Omental fat pad (tissue), 3 donors: ENCODE measurements at regions not wholly inside any gene's neighbourhood (a gene's known extent, or its start where the extent isn't known, plus 50 kb on each side); places are given as distances from the start of the nearest gene placed in this dataset.
A peak's percentile ranks its signal among the peaks of the same experiment; 100 is the strongest.
"Not testable (repeated sequence)": the region's sequence is repeated elsewhere in the genome, so short reads cannot be mapped to it uniquely, and the experiment has no call there.

Experiments
- ATAC-seq: fragments of 150-250 bp; one replicate; pipeline ENCODE4 v1.9.1; 2016; ENCODE audit warnings: mild to moderate bottlenecking, moderate library complexity; ENCODE audit not compliant: low FRiP score
- DNase-seq: peaks from one replicate; pipeline ENCODE4 v3.0.0-alpha.2; 2019; ENCODE audit warnings: low spot score
- TF ChIP-seq, protein P1 (sequence below), 3 donors: fragments of 450-650 bp; IDR thresholded peaks; one replicate each; pipeline ENCODE4 v1.5.1; 2016 to 2017; ENCODE audit warnings: antibody characterized with exemption in 3 of 3, mild to moderate bottlenecking in 3 of 3, moderate library complexity in 2 of 3

- no peak for ATAC-seq
- TF ChIP-seq, protein P1, sequence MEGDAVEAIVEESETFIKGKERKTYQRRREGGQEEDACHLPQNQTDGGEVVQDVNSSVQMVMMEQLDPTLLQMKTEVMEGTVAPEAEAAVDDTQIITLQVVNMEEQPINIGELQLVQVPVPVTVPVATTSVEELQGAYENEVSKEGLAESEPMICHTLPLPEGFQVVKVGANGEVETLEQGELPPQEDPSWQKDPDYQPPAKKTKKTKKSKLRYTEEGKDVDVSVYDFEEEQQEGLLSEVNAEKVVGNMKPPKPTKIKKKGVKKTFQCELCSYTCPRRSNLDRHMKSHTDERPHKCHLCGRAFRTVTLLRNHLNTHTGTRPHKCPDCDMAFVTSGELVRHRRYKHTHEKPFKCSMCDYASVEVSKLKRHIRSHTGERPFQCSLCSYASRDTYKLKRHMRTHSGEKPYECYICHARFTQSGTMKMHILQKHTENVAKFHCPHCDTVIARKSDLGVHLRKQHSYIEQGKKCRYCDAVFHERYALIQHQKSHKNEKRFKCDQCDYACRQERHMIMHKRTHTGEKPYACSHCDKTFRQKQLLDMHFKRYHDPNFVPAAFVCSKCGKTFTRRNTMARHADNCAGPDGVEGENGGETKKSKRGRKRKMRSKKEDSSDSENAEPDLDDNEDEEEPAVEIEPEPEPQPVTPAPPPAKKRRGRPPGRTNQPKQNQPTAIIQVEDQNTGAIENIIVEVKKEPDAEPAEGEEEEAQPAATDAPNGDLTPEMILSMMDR (IDR thresholded peaks at IDR 0.05): no peak
- DNase-seq: no peak
These were observed 152.9 kb upstream of the MOCS2 start for GRCh38 chr5:53262348-53262970.

DNA sequence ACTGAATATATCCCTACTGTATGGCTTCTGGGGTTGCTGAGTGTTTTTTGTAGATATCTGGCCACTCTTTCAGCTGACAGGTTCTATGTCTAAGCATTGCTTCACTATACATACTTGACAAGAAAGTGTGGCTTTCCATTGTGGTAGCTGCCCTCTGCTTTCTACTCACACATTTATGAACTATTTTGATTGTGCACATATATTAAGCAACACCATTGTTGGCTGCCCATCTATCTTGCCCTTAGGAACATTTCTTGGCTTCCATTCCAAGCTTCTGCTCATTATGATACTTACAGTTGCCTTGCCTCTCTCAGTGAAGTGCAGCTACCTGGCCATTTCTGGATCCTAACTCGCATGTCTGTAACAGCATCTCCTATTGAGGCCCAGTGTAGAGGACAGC, 153.6 kb upstream of the MOCS2 start:
- TF ChIP-seq, protein P1 (IDR thresholded peaks at IDR 0.05): no peak
- DNase-seq (no peak), ATAC-seq (no peak)

DNA sequence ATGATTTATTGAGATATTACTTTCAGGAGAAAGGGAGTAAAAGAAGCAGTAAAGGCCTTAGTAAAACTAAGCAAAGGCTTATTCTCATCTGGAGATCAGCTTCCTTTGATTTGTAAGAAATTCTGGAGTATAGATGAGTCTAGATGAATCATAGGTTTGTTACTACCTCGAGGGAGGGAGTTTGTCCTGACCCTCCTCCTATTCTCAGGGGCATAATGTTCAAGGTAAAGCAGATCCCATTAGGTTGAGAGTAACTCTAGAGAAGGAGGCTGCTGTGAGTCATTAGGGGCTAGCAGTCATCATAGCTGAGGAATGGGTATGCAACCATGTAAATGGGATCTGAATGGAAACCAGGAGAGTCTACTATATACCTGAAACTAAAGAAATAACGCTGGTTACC, 155.5 kb upstream of the MOCS2 start:
- TF ChIP-seq, protein P1 (IDR thresholded peaks at IDR 0.05): no peak

DNA sequence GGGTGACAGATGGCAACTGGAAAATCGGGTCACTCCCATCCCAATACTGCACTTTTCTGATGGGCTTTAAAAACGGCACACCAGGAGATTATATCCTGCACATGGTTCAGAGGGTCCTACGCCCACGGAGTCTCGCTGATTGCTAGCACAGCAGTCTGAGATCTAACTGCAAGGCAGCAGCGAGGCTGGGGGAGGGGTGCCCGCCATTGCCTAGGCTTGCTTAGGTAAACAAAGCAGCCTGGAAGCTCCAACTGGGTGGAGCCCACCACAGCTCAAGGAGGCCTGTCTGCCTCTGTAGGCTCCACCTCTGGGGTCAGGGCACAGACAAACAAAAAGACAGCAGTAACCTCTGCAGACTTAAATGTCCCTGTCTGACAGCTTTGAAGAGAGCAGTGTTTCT, 158.7 kb upstream of the MOCS2 start:
- DNase-seq, ATAC-seq: not testable (repeated sequence)

More for the DNA sequence above, 155.5 kb upstream of the MOCS2 start:
- ATAC-seq (no peak), DNase-seq (no peak)

- ATAC-seq (no peak), DNase-seq (no peak)
- TF ChIP-seq, protein P1 (IDR thresholded peaks at IDR 0.05): no peak
These were observed 166.1 kb upstream of the MOCS2 start for GRCh38 chr5:53275666-53276065.

- DNase-seq (no peak), ATAC-seq (peak; percentile 54)
- TF ChIP-seq, protein P1 (IDR thresholded peaks at IDR 0.05): no peak
These were observed 167.3 kb upstream of the MOCS2 start for GRCh38 chr5:53276825-53277224.

DNA sequence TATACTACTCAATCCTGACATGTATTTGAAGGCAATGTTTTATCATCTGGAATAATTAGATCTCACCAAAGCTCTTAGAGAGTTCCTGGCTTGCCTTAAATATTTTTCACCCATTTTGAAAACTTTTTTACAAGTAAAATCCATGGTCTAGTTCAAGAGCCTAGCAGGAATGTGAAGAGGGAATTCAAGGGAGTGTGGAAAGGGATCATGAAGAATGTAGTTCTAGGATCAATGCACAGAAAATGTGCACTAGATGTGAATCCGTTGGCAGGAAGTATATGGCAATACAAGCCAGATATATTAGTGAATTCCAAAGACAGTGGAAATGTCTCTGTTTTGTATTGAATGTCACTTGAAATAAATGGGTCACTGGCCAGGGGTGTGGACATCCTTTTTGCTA, 167.9 kb upstream of the MOCS2 start:
- TF ChIP-seq, protein P1 (IDR thresholded peaks at IDR 0.05): no peak
- ATAC-seq (no peak), DNase-seq (no peak)
